ENCODE measurements at regions not wholly inside any gene's neighbourhood (a gene's known extent, or its start where the extent isn't known, plus 50 kb on each side); places are given as distances from the start of the nearest gene placed in this dataset.

DNA sequence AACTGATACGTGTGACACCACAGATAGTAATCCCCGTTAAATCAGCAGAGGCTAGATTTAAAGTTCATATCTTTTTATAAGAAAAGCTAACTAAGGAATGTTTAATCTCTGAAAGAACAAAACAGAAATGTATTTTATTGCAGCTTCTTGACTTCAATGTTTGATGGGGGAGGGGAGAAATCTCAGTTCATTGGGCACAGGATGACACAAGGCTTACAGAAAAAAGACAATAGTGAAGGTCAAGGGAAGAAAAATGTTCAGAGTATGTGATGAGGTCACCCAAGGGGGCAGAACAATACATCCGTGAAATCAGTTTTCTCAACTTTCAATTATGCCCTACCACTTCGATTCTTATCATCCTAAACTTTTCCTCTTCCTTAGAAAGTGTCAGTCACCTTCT, 102.9 kb downstream of the ELAPOR2 start:
- H3K36me3 ChIP-seq (ENCODE audit: control insufficient read depth, insufficient read depth, low read length), result no peaks in the 10 kb centered on the region
- TF ChIP-seq, protein P1, sequence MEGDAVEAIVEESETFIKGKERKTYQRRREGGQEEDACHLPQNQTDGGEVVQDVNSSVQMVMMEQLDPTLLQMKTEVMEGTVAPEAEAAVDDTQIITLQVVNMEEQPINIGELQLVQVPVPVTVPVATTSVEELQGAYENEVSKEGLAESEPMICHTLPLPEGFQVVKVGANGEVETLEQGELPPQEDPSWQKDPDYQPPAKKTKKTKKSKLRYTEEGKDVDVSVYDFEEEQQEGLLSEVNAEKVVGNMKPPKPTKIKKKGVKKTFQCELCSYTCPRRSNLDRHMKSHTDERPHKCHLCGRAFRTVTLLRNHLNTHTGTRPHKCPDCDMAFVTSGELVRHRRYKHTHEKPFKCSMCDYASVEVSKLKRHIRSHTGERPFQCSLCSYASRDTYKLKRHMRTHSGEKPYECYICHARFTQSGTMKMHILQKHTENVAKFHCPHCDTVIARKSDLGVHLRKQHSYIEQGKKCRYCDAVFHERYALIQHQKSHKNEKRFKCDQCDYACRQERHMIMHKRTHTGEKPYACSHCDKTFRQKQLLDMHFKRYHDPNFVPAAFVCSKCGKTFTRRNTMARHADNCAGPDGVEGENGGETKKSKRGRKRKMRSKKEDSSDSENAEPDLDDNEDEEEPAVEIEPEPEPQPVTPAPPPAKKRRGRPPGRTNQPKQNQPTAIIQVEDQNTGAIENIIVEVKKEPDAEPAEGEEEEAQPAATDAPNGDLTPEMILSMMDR (IDR thresholded peaks at IDR 0.05; ENCODE audit: insufficient read depth, low read length, poor library complexity, severe bottlenecking), result no peak
- no peak overlapping the region for H3K4me3 ChIP-seq (replicated peaks; ENCODE audit: low read depth, low read length)
- no peaks in the 10 kb centered on the region for H3K27me3 ChIP-seq (replicated peaks; ENCODE audit: control insufficient read depth, insufficient read depth, low read length)
- no peak for DNase-seq (ENCODE audit: extremely low read depth, insufficient read length)

DNA sequence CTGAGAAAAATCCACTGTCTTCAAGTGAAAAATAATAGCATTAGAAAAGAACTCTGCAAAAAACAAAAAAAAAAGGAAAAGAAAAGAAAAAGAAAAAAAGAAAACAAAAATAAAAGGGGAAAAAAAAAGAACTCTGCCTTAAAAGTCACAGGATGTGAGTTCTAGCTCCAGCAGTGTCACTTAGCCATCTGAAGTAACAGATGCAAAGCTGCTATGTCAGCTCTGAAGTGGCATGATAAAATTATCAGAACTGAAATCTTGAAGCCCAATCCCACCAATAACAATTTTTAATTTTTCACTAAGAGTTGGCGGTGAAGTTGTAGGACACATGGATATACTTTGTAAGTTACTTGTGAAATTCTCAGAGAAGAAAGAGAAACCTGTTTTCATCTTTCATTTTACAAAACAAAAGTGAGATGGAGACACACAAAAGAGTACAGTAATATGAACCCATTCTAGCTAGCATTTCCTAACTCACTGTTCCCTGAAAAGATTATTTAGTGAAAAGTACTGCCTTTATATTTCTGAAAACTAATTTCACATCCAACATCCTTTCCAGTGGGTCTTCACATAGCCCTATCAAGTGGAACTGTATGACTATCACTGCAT, 103.5 kb downstream of the ELAPOR2 start:
- TF ChIP-seq, protein P1 (IDR thresholded peaks at IDR 0.05; ENCODE audit: insufficient read depth, low read length, poor library complexity, severe bottlenecking), result no peak
- Histone ChIP-seq H3K27me3 (replicated peaks; ENCODE audit: control insufficient read depth, insufficient read depth, low read length) (no peaks in the 10 kb centered on the region), H3K4me3 (replicated peaks; ENCODE audit: low read depth, low read length) (no peak overlapping the region), H3K36me3 (ENCODE audit: control insufficient read depth, insufficient read depth, low read length) (no peaks in the 10 kb centered on the region)
- DNase-seq (ENCODE audit: extremely low read depth, insufficient read length), result no peak

DNA sequence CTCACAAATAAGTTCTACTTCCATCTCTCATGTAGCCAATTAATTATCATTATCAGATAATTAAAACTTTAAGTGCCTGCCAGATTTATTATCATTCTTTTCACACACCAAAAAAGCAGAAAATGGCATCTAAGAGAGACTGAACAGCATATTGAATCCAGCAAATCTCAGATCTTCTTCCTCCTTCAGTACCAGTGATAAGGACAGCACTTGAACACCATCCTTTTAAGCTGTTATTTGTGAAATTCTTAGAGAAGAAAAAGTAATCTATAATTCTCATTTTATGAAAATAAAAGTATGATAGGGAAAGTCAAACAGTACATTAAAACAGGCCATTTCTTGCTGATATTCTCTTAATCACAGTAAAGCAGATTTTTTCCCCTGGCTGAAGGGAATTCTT, 104.5 kb downstream of the ELAPOR2 start:
- no peak for DNase-seq (ENCODE audit: extremely low read depth, insufficient read length)
- H3K36me3 ChIP-seq (ENCODE audit: control insufficient read depth, insufficient read depth, low read length), result no peaks in the 10 kb centered on the region
- no peaks in the 10 kb centered on the region for H3K27me3 ChIP-seq (replicated peaks; ENCODE audit: control insufficient read depth, insufficient read depth, low read length)
- H3K4me3 ChIP-seq (replicated peaks; ENCODE audit: low read depth, low read length), result no peak overlapping the region
- TF ChIP-seq, protein P1 (IDR thresholded peaks at IDR 0.05; ENCODE audit: insufficient read depth, low read length, poor library complexity, severe bottlenecking), result no peak

DNA sequence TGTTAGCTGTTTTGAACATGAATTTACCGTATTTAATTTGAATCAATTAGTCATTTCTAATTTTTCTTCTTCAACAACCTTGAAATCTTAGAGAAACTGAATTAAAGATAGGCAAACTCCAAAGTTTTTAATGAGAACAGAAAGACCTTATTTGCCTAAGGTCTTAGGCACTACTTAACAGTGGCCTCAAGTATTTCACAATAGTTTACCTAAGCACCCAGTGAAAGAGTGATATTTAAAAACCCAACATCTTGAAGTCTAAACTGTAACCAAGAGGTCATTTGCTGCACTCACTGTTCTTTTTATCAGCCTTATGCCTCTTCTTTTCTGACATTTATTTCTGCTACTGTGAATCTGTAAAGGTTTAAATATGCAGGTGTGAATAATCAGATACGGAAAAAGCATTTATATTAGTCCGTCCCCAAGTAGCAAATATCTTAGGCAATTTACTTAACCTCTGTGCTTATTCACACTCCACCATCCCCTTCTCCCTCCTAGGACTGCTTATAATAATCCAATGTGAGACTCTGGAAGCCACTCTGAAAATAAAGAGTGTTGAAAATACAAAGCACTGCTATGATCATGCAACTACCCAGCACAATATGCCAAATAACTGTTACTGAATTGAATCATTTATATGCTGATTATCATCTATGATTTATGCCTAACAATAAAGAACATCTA, 105.7 kb downstream of the ELAPOR2 start:
- Histone ChIP-seq H3K27me3 (replicated peaks; ENCODE audit: control insufficient read depth, insufficient read depth, low read length) (no peaks in the 10 kb centered on the region), H3K4me3 (replicated peaks; ENCODE audit: low read depth, low read length) (no peak overlapping the region), H3K36me3 (ENCODE audit: control insufficient read depth, insufficient read depth, low read length) (no peaks in the 10 kb centered on the region)
- no peak for DNase-seq (ENCODE audit: extremely low read depth, insufficient read length)
- TF ChIP-seq, protein P1 (IDR thresholded peaks at IDR 0.05; ENCODE audit: insufficient read depth, low read length, poor library complexity, severe bottlenecking), result no peak

DNA sequence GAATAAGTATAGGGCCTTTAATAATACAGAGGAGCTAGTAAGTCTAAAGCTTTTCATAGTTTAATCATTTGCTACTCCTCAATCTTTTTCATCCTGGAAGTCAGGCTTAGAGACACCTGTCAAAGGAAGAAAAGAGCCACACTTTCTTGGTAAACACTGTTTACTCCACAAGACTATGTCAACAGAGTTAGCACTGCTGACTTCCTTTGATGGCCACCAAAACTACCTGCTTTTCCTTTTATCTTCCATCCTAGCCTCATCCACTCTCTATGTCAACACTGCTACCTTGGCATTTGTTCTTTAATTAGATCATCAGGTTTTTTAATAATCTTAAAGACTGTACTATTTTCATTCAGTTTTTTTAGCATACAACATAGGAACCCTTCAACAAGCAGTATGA, 106.2 kb downstream of the ELAPOR2 start:
- TF ChIP-seq, protein P1 (IDR thresholded peaks at IDR 0.05; ENCODE audit: insufficient read depth, low read length, poor library complexity, severe bottlenecking), result no peak
- no peak for DNase-seq (ENCODE audit: extremely low read depth, insufficient read length)
- no peaks in the 10 kb centered on the region for H3K36me3 ChIP-seq (ENCODE audit: control insufficient read depth, insufficient read depth, low read length)
- no peaks in the 10 kb centered on the region for H3K27me3 ChIP-seq (replicated peaks; ENCODE audit: control insufficient read depth, insufficient read depth, low read length)
- no peak overlapping the region for H3K4me3 ChIP-seq (replicated peaks; ENCODE audit: low read depth, low read length)

Measured in GM06990 (cell line).